AG10803 (cell line): ENCODE measurements at regions not wholly inside any gene's neighbourhood (a gene's known extent, or its start where the extent isn't known, plus 50 kb on each side); places are given as distances from the start of the nearest gene placed in this dataset.

Experiments
- DNase-seq: peaks from one replicate; pipeline ENCODE4 v3.0.0; 2010; ENCODE audit warnings: low read depth
- H3K4me3 ChIP-seq: 2 replicates; pipeline ENCODE4 v1.5.1; 2011; ENCODE audit warnings: mild to moderate bottlenecking, low read length, control low read depth
- TF ChIP-seq, protein P1 (sequence below): conservative IDR thresholded peaks from 2 replicates; pipeline ENCODE4 v1.5.1; 2011; ENCODE audit warnings: mild to moderate bottlenecking, low read length, control low read depth, inconsistent platforms

DNA sequence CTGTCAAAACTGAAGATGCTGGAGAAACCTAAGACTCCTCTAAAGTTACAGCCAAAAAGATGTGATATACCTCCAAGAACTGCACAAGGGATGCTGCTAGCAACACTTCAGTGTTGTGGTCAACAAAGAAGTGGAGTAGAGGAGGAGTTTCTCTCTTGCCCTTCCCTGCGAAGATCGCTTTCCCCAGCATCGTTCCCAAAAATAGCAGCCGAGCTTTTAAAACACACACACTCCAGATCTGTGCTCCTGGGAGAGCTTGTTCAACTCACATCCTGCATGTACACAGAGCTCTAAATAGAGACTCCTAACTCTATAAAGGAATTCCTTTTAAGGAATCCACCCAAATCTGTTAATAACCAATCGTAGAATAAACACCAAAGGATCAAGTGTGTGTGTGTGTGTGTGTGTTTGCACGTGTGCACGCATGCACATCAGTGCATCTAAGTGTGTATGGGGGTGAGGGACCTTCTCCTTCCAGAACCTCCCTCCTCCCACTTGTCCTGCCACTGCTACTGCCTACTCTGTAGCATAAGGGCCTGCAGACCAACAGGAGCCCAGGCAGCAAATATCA, 58.5 kb downstream of the PSMG1 start:
- TF ChIP-seq, protein P1, sequence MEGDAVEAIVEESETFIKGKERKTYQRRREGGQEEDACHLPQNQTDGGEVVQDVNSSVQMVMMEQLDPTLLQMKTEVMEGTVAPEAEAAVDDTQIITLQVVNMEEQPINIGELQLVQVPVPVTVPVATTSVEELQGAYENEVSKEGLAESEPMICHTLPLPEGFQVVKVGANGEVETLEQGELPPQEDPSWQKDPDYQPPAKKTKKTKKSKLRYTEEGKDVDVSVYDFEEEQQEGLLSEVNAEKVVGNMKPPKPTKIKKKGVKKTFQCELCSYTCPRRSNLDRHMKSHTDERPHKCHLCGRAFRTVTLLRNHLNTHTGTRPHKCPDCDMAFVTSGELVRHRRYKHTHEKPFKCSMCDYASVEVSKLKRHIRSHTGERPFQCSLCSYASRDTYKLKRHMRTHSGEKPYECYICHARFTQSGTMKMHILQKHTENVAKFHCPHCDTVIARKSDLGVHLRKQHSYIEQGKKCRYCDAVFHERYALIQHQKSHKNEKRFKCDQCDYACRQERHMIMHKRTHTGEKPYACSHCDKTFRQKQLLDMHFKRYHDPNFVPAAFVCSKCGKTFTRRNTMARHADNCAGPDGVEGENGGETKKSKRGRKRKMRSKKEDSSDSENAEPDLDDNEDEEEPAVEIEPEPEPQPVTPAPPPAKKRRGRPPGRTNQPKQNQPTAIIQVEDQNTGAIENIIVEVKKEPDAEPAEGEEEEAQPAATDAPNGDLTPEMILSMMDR: no peak
- no peak for DNase-seq
- no peak overlapping the region for H3K4me3 ChIP-seq

DNA sequence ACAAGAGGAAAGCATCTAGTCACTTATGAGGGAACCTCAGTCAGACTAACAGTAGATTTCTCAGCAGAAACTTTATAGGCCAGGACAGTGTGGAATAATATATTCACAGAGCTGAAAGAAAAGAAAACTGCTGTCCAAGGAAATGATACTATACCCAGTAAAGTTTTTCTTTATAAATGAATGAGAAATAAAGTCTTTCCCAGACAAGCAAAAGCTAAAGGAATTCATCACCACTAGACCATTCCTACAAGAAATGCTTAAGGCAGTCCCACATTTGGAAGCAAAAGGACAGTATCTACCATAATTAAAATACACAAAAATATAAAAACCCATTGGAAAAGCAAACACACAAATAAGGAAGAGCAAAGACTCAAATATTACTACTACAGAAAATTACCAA, 59.9 kb downstream of the PSMG1 start:
- DNase-seq: no peak
- TF ChIP-seq, protein P1: no peak
- H3K4me3 ChIP-seq: no peak overlapping the region

DNA sequence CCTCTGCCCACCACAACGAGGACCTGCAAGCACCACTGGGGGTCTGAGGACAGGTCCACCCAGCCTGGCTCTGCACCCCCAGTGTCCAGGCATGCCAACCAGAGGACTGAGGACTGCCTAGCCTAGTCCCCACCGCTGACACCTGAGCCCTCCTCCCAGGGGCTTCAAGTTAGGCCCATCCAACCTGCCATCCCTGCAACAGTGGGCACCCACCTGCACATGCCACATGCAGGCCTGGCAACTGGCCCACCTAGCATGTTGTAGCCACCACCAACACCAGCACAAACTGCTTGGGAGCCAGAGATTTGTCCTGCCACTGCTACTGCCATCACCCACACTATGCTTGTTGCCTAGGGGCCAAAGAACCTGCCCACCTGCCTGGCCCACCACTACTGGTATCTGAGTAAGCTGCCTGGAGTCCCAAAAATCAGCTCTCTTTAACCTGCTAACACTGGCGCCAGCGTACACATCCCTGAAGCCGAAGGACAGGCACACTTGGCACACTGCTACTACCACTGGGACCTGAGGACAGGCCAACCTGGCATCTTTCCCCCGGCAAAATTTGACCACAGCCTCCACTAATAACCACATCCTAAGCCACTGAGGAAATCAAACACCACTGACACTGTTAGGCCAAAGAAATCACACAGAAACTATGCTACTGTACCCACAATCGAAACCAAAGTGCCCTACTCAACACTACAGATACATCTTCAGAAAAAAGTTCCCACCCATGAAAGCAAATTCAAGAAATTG, 61.5 kb downstream of the PSMG1 start:
- H3K4me3 ChIP-seq: no peak overlapping the region
- no peak for DNase-seq
- TF ChIP-seq, protein P1: no peak

DNA sequence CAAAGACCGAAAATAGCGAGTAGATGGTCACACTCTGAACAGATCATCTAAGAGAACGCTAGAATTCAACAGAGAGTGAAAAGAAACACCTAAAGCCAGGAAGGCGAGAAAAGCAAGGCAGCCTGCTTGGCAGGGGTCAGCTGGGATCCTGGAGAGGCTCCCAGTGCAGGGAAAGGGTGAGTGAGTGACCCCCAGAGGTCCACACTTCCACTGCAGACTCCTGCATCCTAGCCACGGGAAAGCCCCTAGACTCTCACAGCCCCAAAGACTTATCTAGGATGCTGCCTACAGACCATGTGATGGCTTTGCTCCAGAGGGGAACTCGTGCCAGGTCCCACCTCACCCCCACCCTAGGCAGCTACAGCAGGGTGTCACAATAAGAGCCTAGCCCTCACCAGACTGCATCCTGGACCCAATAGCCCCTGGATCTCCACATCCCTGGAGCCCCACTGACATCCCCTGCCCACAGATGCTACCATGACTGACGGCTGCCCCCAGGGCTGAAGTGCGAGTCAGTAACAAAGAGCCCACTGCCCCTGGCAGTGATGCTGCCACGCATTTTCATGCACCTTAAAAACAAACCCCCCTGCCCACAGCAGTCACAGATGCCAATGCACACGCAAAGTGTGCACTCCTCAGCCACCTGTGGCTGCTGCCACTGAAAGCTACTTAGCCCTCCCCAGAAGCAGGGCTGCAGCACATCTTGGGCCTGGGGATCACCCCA, 62.2 kb downstream of the PSMG1 start:
- TF ChIP-seq, protein P1: no peak
- no peak for DNase-seq

DNA sequence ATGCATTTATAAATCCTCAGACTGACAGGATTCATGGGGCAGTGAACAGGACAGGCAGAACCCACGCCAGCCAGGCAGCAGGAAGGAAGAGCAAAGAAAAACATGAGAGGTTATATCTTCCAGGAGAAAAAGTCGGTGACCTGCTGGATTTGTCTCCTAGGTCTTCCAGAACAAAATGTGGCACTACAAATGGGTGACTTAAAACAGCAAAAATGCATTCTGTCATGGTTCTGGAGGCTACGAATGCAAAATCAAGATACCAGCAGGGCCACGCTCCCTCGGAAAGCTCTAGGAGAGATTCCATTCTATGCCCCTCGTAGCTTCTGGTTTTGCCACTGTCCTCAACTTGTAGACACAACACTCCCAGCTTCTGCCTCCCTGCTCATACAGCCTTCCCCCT, 63.4 kb downstream of the PSMG1 start:
- TF ChIP-seq, protein P1: no peak
- no peak for DNase-seq
- no peak overlapping the region for H3K4me3 ChIP-seq

More for the DNA sequence above, 62.2 kb downstream of the PSMG1 start:
- no peak overlapping the region for H3K4me3 ChIP-seq

DNA sequence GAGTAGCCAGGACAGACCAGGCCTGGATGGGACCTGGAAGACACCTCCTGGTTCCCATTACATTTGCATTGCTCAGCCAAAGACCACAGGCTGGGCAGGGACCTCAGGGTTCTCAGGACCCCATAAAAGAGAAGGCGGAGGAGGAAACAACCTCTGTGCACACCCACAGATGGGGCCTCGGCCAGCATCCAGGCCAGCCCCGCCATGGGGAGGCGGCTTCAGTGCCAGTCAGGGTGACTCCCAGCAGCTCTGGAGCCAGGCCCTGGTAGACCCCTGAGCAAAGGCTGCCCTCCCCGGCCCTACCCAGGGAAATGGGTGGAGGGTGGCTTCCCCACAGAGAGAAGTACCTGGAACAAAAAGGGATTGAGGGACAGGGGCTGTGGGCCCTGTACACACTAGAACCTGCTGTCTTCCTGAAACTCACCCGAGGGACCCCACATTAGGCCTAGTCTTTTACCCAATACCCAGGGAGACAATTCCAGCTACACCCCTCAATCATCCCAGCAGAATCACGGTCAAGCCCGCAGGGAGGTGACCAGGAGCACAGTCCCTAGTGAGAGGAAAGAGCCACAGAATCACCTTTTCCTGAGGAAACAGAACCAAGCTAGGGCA, 64.5 kb downstream of the PSMG1 start:
- no peak overlapping the region for H3K4me3 ChIP-seq
- TF ChIP-seq, protein P1: no peak
- DNase-seq: no peak
